IPS DF 6.9 (cell line): ENCODE measurements at regions not wholly inside any gene's neighbourhood (a gene's known extent, or its start where the extent isn't known, plus 50 kb on each side); places are given as distances from the start of the nearest gene placed in this dataset.

Experiments used
- DNase-seq: peaks from one replicate; pipeline ENCODE4 v3.0.0-alpha.2; 2013; ENCODE audit warnings: low read depth, low spot score
- H3K27ac ChIP-seq: one replicate; pipeline ENCODE4 v1.5.1; 2013; ENCODE audit warnings: low read length, control low read depth
- H3K27me3 ChIP-seq: 2 replicates; pipeline ENCODE4 v1.6.1; 2013; ENCODE audit warnings: mild to moderate bottlenecking, low read length; ENCODE audit not compliant: control insufficient read depth, insufficient read depth
- H3K36me3 ChIP-seq: 2 replicates; pipeline ENCODE4 v1.6.1; 2013; ENCODE audit warnings: low read length; ENCODE audit not compliant: control insufficient read depth, insufficient read depth
- H3K4me1 ChIP-seq: 2 replicates; pipeline ENCODE4 v1.6.1; 2013; ENCODE audit warnings: low read length; ENCODE audit not compliant: control insufficient read depth, insufficient read depth
- H3K4me3 ChIP-seq: 2 replicates; pipeline ENCODE4 v1.5.1; 2013; ENCODE audit warnings: mild to moderate bottlenecking, low read length
- H3K9me3 ChIP-seq: 2 replicates; pipeline ENCODE4 v1.6.1; 2013; ENCODE audit warnings: low read length, inconsistent platforms; ENCODE audit not compliant: control insufficient read depth, insufficient read depth
- WGBS: extraction: QIAGEN DNeasy Blood & Tissue Kit; methylation state at CpG from one replicate; pipeline ENCODE4 v1.1.7; 2013; ENCODE audit warnings: mixed read lengths, missing lambda C conversion rate; ENCODE audit not compliant: insufficient read length, insufficient coverage; 5-methylcytosine and 5-hydroxymethylcytosine counted together

DNA sequence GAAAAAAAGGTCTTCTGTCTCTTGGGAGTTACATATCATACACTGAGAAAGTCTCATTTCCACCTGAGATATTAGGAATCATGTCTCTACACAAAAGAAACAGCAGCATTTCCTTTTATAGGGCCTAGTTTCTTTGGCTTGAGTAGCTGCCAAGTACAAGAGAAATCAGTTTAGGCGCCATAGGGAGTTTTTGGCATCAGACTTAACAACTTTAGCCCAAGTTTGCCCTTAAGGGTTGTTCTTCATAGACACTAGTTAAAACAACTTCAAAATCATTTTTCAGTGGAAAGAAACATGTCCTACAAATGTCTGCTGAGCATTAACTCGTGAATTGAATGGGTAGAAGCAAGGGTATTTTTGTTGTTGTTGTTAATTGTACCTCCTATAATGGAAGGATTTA lies 587.0 kb upstream of the DSEL start:
- Histone ChIP-seq H3K4me3 (no peak overlapping the region), H3K36me3 (no peaks in the 10 kb centered on the region), H3K27ac (no peak overlapping the region), H3K4me1 (no peaks in the 10 kb centered on the region), H3K9me3 (no peaks in the 10 kb centered on the region), H3K27me3 (no peaks in the 10 kb centered on the region)
- DNase-seq = no peak
- no CpG with 5 or more reads among the region's 2 CpGs for WGBS

DNA sequence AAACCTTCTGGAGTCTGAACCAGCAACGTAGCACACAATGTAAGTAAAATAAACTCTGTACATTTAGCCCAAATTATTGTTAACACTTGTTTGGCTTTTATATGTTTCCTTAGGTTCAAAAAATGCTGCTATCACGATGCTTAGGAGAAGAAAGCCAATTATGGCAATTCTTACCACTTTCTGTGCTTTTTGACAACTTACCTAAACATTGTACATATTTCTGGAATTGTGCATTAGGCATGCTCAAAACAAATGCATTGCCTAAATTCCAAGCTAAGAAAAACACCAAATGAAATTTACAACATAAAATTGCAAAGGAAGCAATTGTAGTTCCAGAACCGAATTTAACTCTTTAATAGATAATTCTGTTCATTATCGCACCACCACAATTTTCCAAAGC lies 585.6 kb upstream of the DSEL start:
- Histone ChIP-seq H3K27me3 (no peaks in the 10 kb centered on the region), H3K27ac (no peak overlapping the region), H3K9me3 (no peaks in the 10 kb centered on the region), H3K4me1 (no peaks in the 10 kb centered on the region), H3K4me3 (no peak overlapping the region), H3K36me3 (no peaks in the 10 kb centered on the region)
- no peak for DNase-seq
- no CpG with 5 or more reads among the region's 4 CpGs for WGBS

DNA sequence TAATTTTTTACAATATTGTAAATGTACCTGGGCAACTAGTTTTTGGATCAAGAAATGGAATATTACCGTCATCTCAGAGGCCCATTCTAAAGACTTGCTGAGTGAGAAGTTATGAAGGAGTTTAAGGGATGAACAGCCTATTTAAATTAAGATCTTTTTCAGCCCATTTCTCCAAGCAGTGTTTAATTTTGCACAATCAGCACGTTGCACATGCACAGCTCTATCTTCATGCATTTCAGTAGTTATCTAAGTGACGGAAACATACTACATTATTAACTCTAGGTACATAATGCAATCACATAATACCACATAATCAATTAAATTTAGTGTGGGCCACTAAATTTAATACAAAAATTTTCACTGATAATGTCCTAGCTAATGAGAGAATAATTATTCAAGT lies 582.1 kb upstream of the DSEL start:
- WGBS = no CpG with 5 or more reads among the region's 3 CpGs
- no peak for DNase-seq
- H3K27me3 ChIP-seq = no peaks in the 10 kb centered on the region
- no peaks in the 10 kb centered on the region for H3K9me3 ChIP-seq
- H3K4me3 ChIP-seq = no peak overlapping the region
- H3K36me3 ChIP-seq = no peaks in the 10 kb centered on the region
- H3K4me1 ChIP-seq = no peaks in the 10 kb centered on the region
- no peak overlapping the region for H3K27ac ChIP-seq

DNA sequence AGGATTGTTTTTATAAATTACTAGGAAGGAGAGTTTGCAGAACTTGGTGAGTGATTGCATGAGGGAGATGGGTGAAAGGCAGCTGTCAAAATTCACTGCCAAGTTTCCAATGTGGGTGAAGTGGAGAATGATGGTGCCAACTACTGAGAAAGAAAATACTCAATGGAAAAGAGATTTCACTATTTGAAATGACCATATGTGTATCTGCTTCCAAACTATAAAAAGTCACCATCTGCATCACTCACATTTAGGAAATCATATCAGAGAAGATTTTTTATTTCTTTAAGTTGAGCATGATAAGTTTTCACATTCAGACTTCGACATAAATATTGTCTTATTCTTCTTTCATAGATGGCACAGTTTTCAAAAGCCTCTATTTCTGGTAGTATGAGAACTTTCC lies 570.0 kb upstream of the DSEL start:
- Histone ChIP-seq H3K4me3 (no peak overlapping the region), H3K36me3 (no peaks in the 10 kb centered on the region), H3K4me1 (no peaks in the 10 kb centered on the region; the same call in 1 of the 2 replicates), H3K27me3 (no peaks in the 10 kb centered on the region), H3K9me3 (no peaks in the 10 kb centered on the region), H3K27ac (no peak overlapping the region)
- DNase-seq = no peak
- no CpG with 5 or more reads among the region's 1 CpG for WGBS

DNA sequence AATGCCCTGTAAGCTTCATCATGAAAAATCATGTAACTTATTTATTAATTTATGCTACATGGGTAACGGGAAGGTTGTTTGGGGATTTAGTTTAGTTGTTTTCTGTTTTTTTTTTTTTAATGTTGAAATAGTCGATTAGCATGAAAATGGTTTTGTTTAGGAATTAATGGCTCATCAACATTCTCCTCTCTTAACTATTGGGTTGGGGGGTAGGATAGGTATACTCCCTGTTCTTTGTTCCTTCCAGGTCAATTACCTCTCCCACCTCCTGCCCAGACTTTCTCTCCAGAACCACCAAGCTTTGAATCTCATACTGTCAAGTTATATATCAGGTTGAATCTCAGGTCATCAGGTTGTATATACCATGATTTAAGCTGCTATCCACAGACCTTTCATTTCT lies 568.7 kb upstream of the DSEL start:
- Histone ChIP-seq H3K4me1 (no peaks in the 10 kb centered on the region; the same call in 1 of the 2 replicates), H3K36me3 (no peaks in the 10 kb centered on the region), H3K9me3 (no peaks in the 10 kb centered on the region), H3K27ac (no peak overlapping the region), H3K4me3 (no peak overlapping the region), H3K27me3 (no peaks in the 10 kb centered on the region)
- WGBS = 70% methylated on average over 2 of the region's 2 CpGs
- DNase-seq = no peak

DNA sequence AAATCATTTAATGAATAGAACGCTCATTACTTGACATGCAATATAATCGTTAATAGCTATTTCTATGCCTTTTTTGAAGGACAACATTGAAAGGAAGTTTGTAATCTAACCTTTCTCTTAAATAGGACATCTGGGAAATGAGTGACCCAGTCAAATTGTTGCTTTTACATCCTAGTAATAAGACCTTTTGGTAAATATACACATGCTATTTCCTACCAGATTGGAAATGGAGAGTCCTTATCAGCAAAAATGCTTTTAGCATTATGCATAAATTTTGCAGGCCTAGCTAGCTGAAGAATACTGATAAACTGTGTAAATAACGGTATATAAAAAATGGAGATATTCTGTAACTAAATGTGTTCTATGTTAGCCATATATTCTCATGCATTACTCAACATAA lies 567.3 kb upstream of the DSEL start:
- no peaks in the 10 kb centered on the region for H3K36me3 ChIP-seq
- no CpG with 5 or more reads among the region's 3 CpGs for WGBS
- no peak for DNase-seq
- no peak overlapping the region for H3K27ac ChIP-seq
- H3K4me1 ChIP-seq = no peaks in the 10 kb centered on the region; the same call in 1 of the 2 replicates
- no peaks in the 10 kb centered on the region for H3K9me3 ChIP-seq
- no peaks in the 10 kb centered on the region for H3K27me3 ChIP-seq
- H3K4me3 ChIP-seq = no peak overlapping the region

DNA sequence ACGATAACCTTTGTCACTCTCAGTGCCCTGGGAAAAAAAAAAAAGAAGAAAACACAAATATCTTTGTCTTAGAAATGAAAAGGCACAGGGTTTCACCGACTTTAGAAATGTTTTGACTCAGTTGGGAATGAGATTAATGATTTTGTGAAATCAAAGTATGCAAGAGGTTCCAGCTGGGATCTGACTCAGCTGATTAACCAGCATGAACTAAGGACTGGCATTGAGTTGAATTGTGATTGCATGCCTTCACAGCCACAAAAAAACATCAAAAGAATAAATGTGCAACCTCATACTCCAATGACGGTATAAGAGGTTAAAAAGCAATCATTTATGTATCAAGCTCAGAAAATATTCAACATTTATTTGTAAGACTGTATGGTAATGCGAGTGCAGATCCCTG lies 566.6 kb upstream of the DSEL start:
- H3K27ac ChIP-seq = no peak overlapping the region
- H3K4me3 ChIP-seq = no peak overlapping the region
- WGBS = no CpG with 5 or more reads among the region's 4 CpGs
- H3K36me3 ChIP-seq = no peaks in the 10 kb centered on the region
- DNase-seq = no peak
- no peaks in the 10 kb centered on the region; the same call in 1 of the 2 replicates for H3K4me1 ChIP-seq
- H3K9me3 ChIP-seq = no peaks in the 10 kb centered on the region
- H3K27me3 ChIP-seq = no peaks in the 10 kb centered on the region

DNA sequence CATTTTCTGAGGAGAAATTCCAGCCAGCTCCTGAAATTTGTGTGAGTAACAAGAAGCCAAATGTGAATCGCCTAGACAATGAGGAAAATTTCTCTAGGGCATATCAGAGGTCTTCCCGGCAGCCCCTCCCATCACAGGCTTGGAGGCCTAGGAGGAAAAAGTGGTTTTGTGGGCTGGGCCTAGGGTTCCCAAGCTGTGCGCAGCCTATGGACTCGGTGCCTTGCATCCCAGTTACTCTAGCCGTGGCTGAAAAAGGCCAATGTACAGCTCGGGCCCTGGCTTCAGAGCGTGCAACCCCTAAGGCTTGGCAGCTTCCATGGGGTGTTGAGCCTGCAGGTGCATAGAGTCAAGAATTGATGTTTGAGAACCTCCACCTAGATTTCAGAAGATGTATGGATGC lies 556.2 kb upstream of the DSEL start:
- WGBS = no CpG with 5 or more reads among the region's 7 CpGs
- Histone ChIP-seq H3K4me3 (no peak overlapping the region), H3K9me3 (peaks cover 3% of the 10 kb centered on the region), H3K27ac (no peak overlapping the region), H3K36me3 (no peaks in the 10 kb centered on the region), H3K4me1 (no peaks in the 10 kb centered on the region), H3K27me3 (no peaks in the 10 kb centered on the region)
- DNase-seq = no peak

DNA sequence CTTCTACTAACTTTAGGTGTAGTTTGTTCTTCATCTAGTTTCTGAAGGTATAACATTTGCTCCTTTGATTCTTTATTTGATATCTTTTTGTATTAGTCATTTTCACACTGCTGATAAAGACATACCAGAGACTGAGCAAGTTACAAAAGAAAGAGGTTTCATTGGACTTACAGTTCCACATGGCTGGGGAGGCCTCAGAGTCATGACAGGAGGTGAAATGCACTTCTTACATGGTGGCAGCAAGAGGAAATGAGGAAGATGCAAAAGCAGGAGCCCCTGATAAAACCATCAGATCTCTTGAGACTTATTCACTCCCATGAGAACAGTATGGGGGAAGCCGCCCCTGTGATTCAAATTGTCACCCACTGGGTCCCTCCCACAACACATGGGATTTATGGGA lies 544.4 kb upstream of the DSEL start:
- Histone ChIP-seq H3K27me3 (no peaks in the 10 kb centered on the region), H3K4me3 (no peak overlapping the region), H3K4me1 (no peaks in the 10 kb centered on the region), H3K27ac (no peak overlapping the region), H3K36me3 (no peaks in the 10 kb centered on the region), H3K9me3 (no peaks in the 10 kb centered on the region)
- no peak for DNase-seq
- no CpG with 5 or more reads among the region's 1 CpG for WGBS

DNA sequence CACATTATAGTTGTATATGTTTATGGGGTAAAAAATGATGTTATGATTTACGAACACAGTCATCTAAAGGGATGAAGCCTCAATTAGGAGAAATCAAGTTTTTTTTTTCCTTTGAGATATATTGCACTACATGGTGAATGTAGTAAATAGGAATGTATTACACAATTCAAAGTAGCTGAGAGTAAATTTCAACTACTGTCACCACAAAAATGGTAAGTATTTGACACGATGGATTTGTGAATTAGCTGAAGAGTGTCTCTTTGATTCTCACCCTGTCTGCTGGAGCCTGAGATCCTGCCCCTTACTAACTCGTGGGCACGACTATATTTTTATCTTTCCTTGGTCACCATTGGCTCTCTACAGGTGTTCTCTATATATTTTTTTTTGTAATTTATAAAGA lies 540.4 kb upstream of the DSEL start:
- H3K4me3 ChIP-seq = no peak overlapping the region
- no peak overlapping the region for H3K27ac ChIP-seq
- no peaks in the 10 kb centered on the region for H3K4me1 ChIP-seq
- H3K36me3 ChIP-seq = no peaks in the 10 kb centered on the region
- no CpG with 5 or more reads among the region's 4 CpGs for WGBS
- DNase-seq = no peak
- H3K27me3 ChIP-seq = no peaks in the 10 kb centered on the region
- no peaks in the 10 kb centered on the region for H3K9me3 ChIP-seq

DNA sequence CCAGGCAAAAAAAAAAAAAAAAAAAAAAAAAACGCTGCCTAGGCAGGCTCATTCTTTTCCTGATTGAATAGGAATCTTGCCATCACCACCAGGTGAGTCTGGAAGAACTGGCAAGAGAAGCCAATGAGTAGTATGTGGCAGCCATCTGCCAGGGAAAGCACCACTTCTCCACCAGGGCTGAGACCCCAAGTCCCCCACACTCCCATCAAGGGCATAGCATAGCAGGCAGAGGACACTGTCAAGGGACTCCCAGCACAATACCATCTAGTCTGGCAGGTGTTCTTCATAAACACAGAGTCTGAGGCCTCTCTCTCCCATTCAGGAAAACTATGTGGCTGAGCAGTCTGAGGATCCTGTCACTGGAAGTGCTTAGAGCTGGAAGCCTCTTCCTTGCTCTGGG lies 538.1 kb upstream of the DSEL start:
- Histone ChIP-seq H3K36me3 (no peaks in the 10 kb centered on the region), H3K4me1 (no peaks in the 10 kb centered on the region), H3K27me3 (no peaks in the 10 kb centered on the region), H3K27ac (no peak overlapping the region), H3K9me3 (no peaks in the 10 kb centered on the region), H3K4me3 (no peak overlapping the region)
- no peak for DNase-seq
- WGBS = no CpG with 5 or more reads among the region's 1 CpG
